Panc1 (cell line): ENCODE measurements at regions not wholly inside any gene's neighbourhood (a gene's known extent, or its start where the extent isn't known, plus 50 kb on each side); places are given as distances from the start of the nearest gene placed in this dataset.

Source experiments
- ATAC-seq: fragments of 200-7000 bp; cut with Tn5 transposase; 2 replicates; pipeline ENCODE4 v1.9.1; 2020; ENCODE audit warnings: mild to moderate bottlenecking, moderate library complexity
- BruUV-seq: library from RNA; stranded (reverse); fragments of 400-500 nt; replicated peaks from 2 replicates; lab custom pipeline; 2021; lab: Mats Ljungman, UMichigan
- CTCF ChIA-PET: fragments of 300-600 bp; sonication (Branson Sonifier 250); formaldehyde crosslinking; loops from one replicate; lab custom pipeline; 2022; ENCODE audit warnings: antibody characterized with exemption; lab: Charles Lee
- POLR2A ChIA-PET: fragments of 300-600 bp; sonication (Branson Sonifier 250); formaldehyde crosslinking; loops from one replicate; lab custom pipeline; 2022; ENCODE audit warnings: antibody characterized with exemption; lab: Charles Lee
- DNase-seq: peaks from one replicate; pipeline ENCODE4 v3.0.0-alpha.2; 2010; ENCODE audit warnings: low read depth, low spot score
- H3K27ac ChIP-seq: 2 replicates; pipeline ENCODE4 v1.5.1; 2011; ENCODE audit warnings: mild to moderate bottlenecking, low read length, inconsistent platforms
- H3K27me3 ChIP-seq: fragments of 200-500 bp; sonication (Bioruptor generic); 2 replicates; pipeline ENCODE4 v1.6.0; 2014; ENCODE audit warnings: low read length, inconsistent platforms; ENCODE audit not compliant: control insufficient read depth, insufficient read depth
- H3K36me3 ChIP-seq: fragments of 200-500 bp; sonication (Bioruptor generic); 2 replicates; pipeline ENCODE4 v1.5.1; 2014; ENCODE audit warnings: inconsistent platforms, mild to moderate bottlenecking, low read length, moderate library complexity; ENCODE audit not compliant: control insufficient read depth, insufficient read depth
- H3K4me1 ChIP-seq: 2 replicates; pipeline ENCODE4 v1.5.1; 2011; ENCODE audit warnings: inconsistent platforms, mild to moderate bottlenecking, low read length, moderate library complexity; ENCODE audit not compliant: control insufficient read depth, insufficient read depth
- H3K4me3 ChIP-seq, 2 experiments: 2 replicates each; pipeline ENCODE4 v1.5.1; 2011 to 2012; ENCODE audit warnings: low read depth in 2 of 2, low read length in 2 of 2, mild to moderate bottlenecking in 2 of 2, inconsistent platforms in 1 of 2, moderate library complexity in 1 of 2
- H3K9me3 ChIP-seq: fragments of 200-500 bp; sonication (Bioruptor generic); 2 replicates; pipeline ENCODE4 v1.5.1; 2014; ENCODE audit warnings: low read depth, mild to moderate bottlenecking, inconsistent platforms, low read length, moderate library complexity; ENCODE audit not compliant: control insufficient read depth, insufficient read depth
- POLR2AphosphoS5 ChIP-seq: IDR thresholded peaks from 2 replicates; pipeline ENCODE4 v1.6.1; 2012; ENCODE audit warnings: mild to moderate bottlenecking, low read depth, low read length, moderate library complexity
- SIN3A ChIP-seq: IDR thresholded peaks from 2 replicates; pipeline ENCODE4 v1.6.1; 2012; ENCODE audit warnings: low read depth, mild to moderate bottlenecking, low read length, moderate library complexity, borderline replicate concordance; ENCODE audit not compliant: insufficient read depth
- TCF7L2 ChIP-seq: IDR thresholded peaks from 2 replicates; pipeline ENCODE4 v1.6.1; 2011; ENCODE audit warnings: mild to moderate bottlenecking, low read depth, low read length, inconsistent platforms
- in situ Hi-C: cut with HindIII; loops from 2 replicates; pipeline ENCODE4 v1.10.0; 2016; ENCODE audit warnings: low sequenced_read_pairs, low pct_unique_long_range_greater_than_20kb
- intact Hi-C: fragments of 100-400 bp; cut with micrococcal nuclease; formaldehyde crosslinking; loops from one replicate; pipeline ENCODE4 v1.10.0; 2022; ENCODE audit not compliant: unreplicated experiment
- TF ChIP-seq, protein P1 (sequence below), 2 experiments: IDR thresholded peaks; 2 replicates each; pipeline ENCODE4 v1.6.1; 2011 to 2012; ENCODE audit warnings: low read depth in 2 of 2, control low read depth in 1 of 2, low read length in 1 of 2, mild to moderate bottlenecking in 1 of 2, moderate library complexity in 1 of 2; ENCODE audit not compliant: insufficient read depth in 1 of 2
- TF ChIP-seq, protein P2 (sequence below): fragments of 450-650 bp; IDR thresholded peaks from 2 replicates; pipeline ENCODE4 v1.5.1; 2017; ENCODE audit warnings: mild to moderate bottlenecking

DNA sequence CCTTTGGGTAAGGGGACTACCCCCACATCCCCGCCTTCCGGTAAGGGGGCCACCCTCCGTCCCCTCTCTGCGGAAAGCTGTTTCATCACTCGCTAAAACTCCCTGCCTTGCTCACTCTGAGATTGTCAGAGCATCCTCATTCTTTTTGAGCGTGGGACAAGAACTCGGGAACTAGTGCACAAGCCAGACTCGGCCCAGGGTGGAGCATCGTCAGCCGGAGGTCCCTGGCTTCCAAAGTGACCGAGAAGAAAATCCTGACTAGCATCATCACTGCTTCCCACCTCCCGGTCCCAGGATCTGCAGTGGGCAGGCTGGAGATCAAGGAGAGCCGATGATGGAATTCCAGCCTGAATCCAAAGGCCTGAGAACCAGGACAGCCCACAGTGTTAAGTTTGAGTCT lies 380.3 kb downstream of the SEC14L1 start:
- no TSS peak for BruUV-seq
- intact Hi-C loops, result no loop called here

DNA sequence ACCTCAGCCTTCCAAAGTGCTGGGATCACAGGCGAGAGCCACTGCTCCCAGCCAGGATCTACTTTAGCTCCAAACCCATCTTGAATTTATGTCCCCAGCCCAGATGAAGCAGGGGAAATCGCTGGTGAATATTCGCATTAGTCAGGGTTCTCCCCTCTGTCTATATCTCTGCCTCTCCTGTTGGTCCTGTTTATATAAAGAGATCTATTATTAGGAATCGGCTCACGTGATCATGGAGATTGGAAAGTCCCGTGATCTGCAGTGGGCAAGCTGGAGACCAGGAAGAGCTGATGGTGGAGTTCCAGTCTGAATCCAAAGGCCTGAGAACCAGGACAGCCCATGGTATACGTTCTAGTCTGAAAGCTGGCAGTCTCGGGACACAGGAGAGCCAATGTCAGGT lies 382.8 kb downstream of the SEC14L1 start:
- no peak for DNase-seq
- Histone ChIP-seq H3K4me3 (no peak overlapping the region), H3K36me3 (no peaks in the 10 kb centered on the region), H3K9me3 (no peaks in the 10 kb centered on the region), H3K4me1 (no peaks in the 10 kb centered on the region), H3K27me3 (no peaks in the 10 kb centered on the region), H3K27ac (no peak overlapping the region)
- CTCF ChIA-PET, result no interaction called here
- POLR2A ChIA-PET, result no interaction called here
- no TSS peak for BruUV-seq
- no peak for ATAC-seq
- intact Hi-C loops (no loop called here), in situ Hi-C loops (no loop called here)
- TF ChIP-seq TCF7L2, result no peak
- TF ChIP-seq, protein P1, sequence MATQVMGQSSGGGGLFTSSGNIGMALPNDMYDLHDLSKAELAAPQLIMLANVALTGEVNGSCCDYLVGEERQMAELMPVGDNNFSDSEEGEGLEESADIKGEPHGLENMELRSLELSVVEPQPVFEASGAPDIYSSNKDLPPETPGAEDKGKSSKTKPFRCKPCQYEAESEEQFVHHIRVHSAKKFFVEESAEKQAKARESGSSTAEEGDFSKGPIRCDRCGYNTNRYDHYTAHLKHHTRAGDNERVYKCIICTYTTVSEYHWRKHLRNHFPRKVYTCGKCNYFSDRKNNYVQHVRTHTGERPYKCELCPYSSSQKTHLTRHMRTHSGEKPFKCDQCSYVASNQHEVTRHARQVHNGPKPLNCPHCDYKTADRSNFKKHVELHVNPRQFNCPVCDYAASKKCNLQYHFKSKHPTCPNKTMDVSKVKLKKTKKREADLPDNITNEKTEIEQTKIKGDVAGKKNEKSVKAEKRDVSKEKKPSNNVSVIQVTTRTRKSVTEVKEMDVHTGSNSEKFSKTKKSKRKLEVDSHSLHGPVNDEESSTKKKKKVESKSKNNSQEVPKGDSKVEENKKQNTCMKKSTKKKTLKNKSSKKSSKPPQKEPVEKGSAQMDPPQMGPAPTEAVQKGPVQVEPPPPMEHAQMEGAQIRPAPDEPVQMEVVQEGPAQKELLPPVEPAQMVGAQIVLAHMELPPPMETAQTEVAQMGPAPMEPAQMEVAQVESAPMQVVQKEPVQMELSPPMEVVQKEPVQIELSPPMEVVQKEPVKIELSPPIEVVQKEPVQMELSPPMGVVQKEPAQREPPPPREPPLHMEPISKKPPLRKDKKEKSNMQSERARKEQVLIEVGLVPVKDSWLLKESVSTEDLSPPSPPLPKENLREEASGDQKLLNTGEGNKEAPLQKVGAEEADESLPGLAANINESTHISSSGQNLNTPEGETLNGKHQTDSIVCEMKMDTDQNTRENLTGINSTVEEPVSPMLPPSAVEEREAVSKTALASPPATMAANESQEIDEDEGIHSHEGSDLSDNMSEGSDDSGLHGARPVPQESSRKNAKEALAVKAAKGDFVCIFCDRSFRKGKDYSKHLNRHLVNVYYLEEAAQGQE (IDR thresholded peaks at IDR 0.05; ENCODE audit: insufficient read depth in 1 of 2, low read depth in 2 of 2, low read length in 1 of 2), result no peak
- TF ChIP-seq SIN3A, result no peak
- no peak for TF ChIP-seq POLR2AphosphoS5
- TF ChIP-seq, protein P2, sequence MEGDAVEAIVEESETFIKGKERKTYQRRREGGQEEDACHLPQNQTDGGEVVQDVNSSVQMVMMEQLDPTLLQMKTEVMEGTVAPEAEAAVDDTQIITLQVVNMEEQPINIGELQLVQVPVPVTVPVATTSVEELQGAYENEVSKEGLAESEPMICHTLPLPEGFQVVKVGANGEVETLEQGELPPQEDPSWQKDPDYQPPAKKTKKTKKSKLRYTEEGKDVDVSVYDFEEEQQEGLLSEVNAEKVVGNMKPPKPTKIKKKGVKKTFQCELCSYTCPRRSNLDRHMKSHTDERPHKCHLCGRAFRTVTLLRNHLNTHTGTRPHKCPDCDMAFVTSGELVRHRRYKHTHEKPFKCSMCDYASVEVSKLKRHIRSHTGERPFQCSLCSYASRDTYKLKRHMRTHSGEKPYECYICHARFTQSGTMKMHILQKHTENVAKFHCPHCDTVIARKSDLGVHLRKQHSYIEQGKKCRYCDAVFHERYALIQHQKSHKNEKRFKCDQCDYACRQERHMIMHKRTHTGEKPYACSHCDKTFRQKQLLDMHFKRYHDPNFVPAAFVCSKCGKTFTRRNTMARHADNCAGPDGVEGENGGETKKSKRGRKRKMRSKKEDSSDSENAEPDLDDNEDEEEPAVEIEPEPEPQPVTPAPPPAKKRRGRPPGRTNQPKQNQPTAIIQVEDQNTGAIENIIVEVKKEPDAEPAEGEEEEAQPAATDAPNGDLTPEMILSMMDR, result no peak

More for the DNA sequence above, 380.3 kb downstream of the SEC14L1 start:
- Histone ChIP-seq H3K4me1 (no peaks in the 10 kb centered on the region), H3K27ac (no peak overlapping the region), H3K27me3 (no peaks in the 10 kb centered on the region), H3K9me3 (no peaks in the 10 kb centered on the region), H3K36me3 (no peaks in the 10 kb centered on the region), H3K4me3 (no peak overlapping the region)
- in situ Hi-C loops, result no loop called here
- ATAC-seq (no peak), DNase-seq (no peak)
- ChIA-PET CTCF (interaction anchor here (0.6 kb wide), 1 partner anchor 57 kb away, joined by 3 read pairs; no protein-coding TSS in a partner anchor), POLR2A (no interaction called here)
- TF ChIP-seq, protein P2, result no peak
- TF ChIP-seq TCF7L2 (no peak), SIN3A (no peak), POLR2AphosphoS5 (no peak)
- TF ChIP-seq, protein P1 (IDR thresholded peaks at IDR 0.05; ENCODE audit: insufficient read depth in 1 of 2, low read depth in 2 of 2, low read length in 1 of 2), result no peak
